Neural cell (in vitro differentiated cells): ENCODE measurements at regions not wholly inside any gene's neighbourhood (a gene's known extent, or its start where the extent isn't known, plus 50 kb on each side); places are given as distances from the start of the nearest gene placed in this dataset.

ENCODE experiments used
- H2AFZ ChIP-seq: fragments of 200-600, 300-800 bp; sonication (generic), shearing (Covaris generic); 2 replicates; pipeline ENCODE4 v1.6.0; 2014; ENCODE audit warnings: low read depth, mild to moderate bottlenecking, antibody characterized with exemption, low read length, moderate library complexity
- H3F3A ChIP-seq: fragments of 200-600 bp; shearing (Covaris generic); 2 replicates; pipeline ENCODE4 v1.6.1; 2016; ENCODE audit warnings: mild to moderate bottlenecking, moderate library complexity, mixed read lengths, antibody characterized with exemption, low read length; ENCODE audit not compliant: insufficient read depth, poor library complexity, severe bottlenecking
- H3K27ac ChIP-seq: fragments of 200-600, 300-800 bp; sonication (generic), shearing (Covaris generic); 2 replicates; pipeline ENCODE4 v1.5.1; 2014; ENCODE audit warnings: mild to moderate bottlenecking, low read length, moderate library complexity
- H3K27me3 ChIP-seq: fragments of 300-800, 200-600 bp; sonication (generic), shearing (Covaris generic); 2 replicates; pipeline ENCODE4 v1.6.0; 2014; ENCODE audit warnings: mild to moderate bottlenecking, low read depth, low read length, moderate library complexity; ENCODE audit not compliant: insufficient read depth
- H3K36me3 ChIP-seq: fragments of 300-800, 200-600 bp; sonication (generic), shearing (Covaris generic); 2 replicates; pipeline ENCODE4 v1.5.1; 2014; ENCODE audit warnings: mild to moderate bottlenecking, antibody characterized with exemption, low read length, moderate library complexity; ENCODE audit not compliant: insufficient read depth
- H3K4me2 ChIP-seq: fragments of 300-800, 200-600 bp; sonication (generic), shearing (Covaris generic); 2 replicates; pipeline ENCODE4 v1.6.0; 2014; ENCODE audit warnings: mild to moderate bottlenecking, low read length
- H3K4me3 ChIP-seq: fragments of 300-800, 200-600 bp; sonication (generic), shearing (Covaris generic); 2 replicates; pipeline ENCODE4 v1.5.1; 2014; ENCODE audit warnings: mild to moderate bottlenecking, low read length, moderate library complexity
- H3K79me2 ChIP-seq: fragments of 200-600 bp; shearing (Covaris generic); replicated peaks from 2 replicates; pipeline ENCODE4 v1.6.0; 2014; ENCODE audit warnings: mild to moderate bottlenecking, low read length, moderate library complexity; ENCODE audit not compliant: insufficient read depth
- H3K9ac ChIP-seq: fragments of 300-800, 200-600 bp; sonication (generic), shearing (Covaris generic); 2 replicates; pipeline ENCODE4 v1.6.1; 2016; ENCODE audit warnings: mild to moderate bottlenecking, low read length, mixed read lengths
- H3K9me2 ChIP-seq: fragments of 200-600 bp; shearing (Covaris generic); 2 replicates; pipeline ENCODE4 v1.6.1; 2016; ENCODE audit warnings: mild to moderate bottlenecking, low read length, mixed read lengths; ENCODE audit not compliant: insufficient read depth
- H3K9me3 ChIP-seq: fragments of 200-600, 300-800 bp; sonication (generic), shearing (Covaris generic); 2 replicates; pipeline ENCODE4 v1.6.1; 2016; ENCODE audit warnings: mild to moderate bottlenecking, mixed run types, low read length, moderate library complexity, mixed read lengths
- H4K20me1 ChIP-seq: fragments of 200-600 bp; shearing (Covaris generic); 2 replicates; pipeline ENCODE4 v1.6.1; 2016; ENCODE audit warnings: mild to moderate bottlenecking, mixed run types; ENCODE audit not compliant: insufficient read depth
- CTCF ChIP-seq: fragments of 450-650 bp; IDR thresholded peaks from 2 replicates; pipeline ENCODE4 v1.5.1; 2014; ENCODE audit warnings: antibody characterized with exemption, mild to moderate bottlenecking, moderate library complexity; ENCODE audit not compliant: poor library complexity, severe bottlenecking
- EP300 ChIP-seq: fragments of 450-650 bp; conservative IDR thresholded peaks from 2 replicates; pipeline ENCODE4 v1.6.1; 2014; ENCODE audit warnings: antibody characterized with exemption, mild to moderate bottlenecking, moderate library complexity; ENCODE audit not compliant: poor library complexity, severe bottlenecking
- EZH2 ChIP-seq: fragments of 200-600, 300-800 bp; shearing (Covaris generic), sonication (generic); IDR thresholded peaks from 2 replicates; pipeline ENCODE4 v1.6.1; 2014; ENCODE audit warnings: antibody characterized with exemption, low read length, borderline replicate concordance, mild to moderate bottlenecking; ENCODE audit not compliant: insufficient read depth, poor library complexity, severe bottlenecking
- MXI1 ChIP-seq: fragments of 450-650 bp; conservative IDR thresholded peaks from 2 replicates; pipeline ENCODE4 v1.6.1; 2014; ENCODE audit warnings: antibody characterized with exemption, mild to moderate bottlenecking; ENCODE audit not compliant: poor library complexity, severe bottlenecking
- POLR2AphosphoS5 ChIP-seq: IDR thresholded peaks from 2 replicates; pipeline ENCODE4 v1.6.1; 2012
- RAD21 ChIP-seq: fragments of 450-650 bp; conservative IDR thresholded peaks from 2 replicates; pipeline ENCODE4 v1.6.1; 2014; ENCODE audit warnings: antibody characterized with exemption, mild to moderate bottlenecking, moderate library complexity
- REST ChIP-seq: IDR thresholded peaks from 2 replicates; pipeline ENCODE4 v1.6.1; 2012; ENCODE audit warnings: borderline replicate concordance
- SMC3 ChIP-seq: fragments of 450-650 bp; conservative IDR thresholded peaks from 2 replicates; pipeline ENCODE4 v1.6.1; 2014; ENCODE audit warnings: antibody characterized with exemption, mild to moderate bottlenecking, moderate library complexity; ENCODE audit not compliant: poor library complexity
- TAF1 ChIP-seq: IDR thresholded peaks from 2 replicates; pipeline ENCODE4 v1.6.1; 2012; ENCODE audit warnings: low read depth

GRCh38 chr13:109615721-109616420 lies 170.5 kb downstream of the IRS2 start:
- no peak overlapping the region for H3K4me3 ChIP-seq
- no peaks in the 10 kb centered on the region for H3K9me3 ChIP-seq
- H3K27me3 ChIP-seq: no peaks in the 10 kb centered on the region
- H2AFZ ChIP-seq: no peak overlapping the region
- H3K79me2 ChIP-seq: no peaks in the 10 kb centered on the region
- H3K9ac ChIP-seq: no peak overlapping the region
- H4K20me1 ChIP-seq: no peaks in the 10 kb centered on the region
- no peaks in the 10 kb centered on the region for H3K36me3 ChIP-seq
- H3K27ac ChIP-seq: no peak overlapping the region
- H3K9me2 ChIP-seq: no peaks in the 10 kb centered on the region
- H3K4me2 ChIP-seq: no peak overlapping the region
- no peak for TF ChIP-seq REST
- no peak for TF ChIP-seq RAD21
- TF ChIP-seq SMC3: no peak
- TF ChIP-seq EP300: no peak
- no peak for TF ChIP-seq MXI1
- TF ChIP-seq TAF1: no peak
- TF ChIP-seq EZH2: no peak
- no peaks in the 10 kb centered on the region for H3F3A ChIP-seq

GRCh38 chr13:109611912-109612691 lies 174.3 kb downstream of the IRS2 start:
- TF ChIP-seq CTCF: no peak
- no peak for TF ChIP-seq EP300
- no peak for TF ChIP-seq RAD21
- TF ChIP-seq EZH2: no peak
- no peak for TF ChIP-seq POLR2AphosphoS5
- TF ChIP-seq TAF1: no peak
- TF ChIP-seq MXI1: no peak
- no peak for TF ChIP-seq SMC3
- TF ChIP-seq REST: no peak

More at GRCh38 chr13:109611912-109612691, 174.3 kb downstream of the IRS2 start:
- no peaks in the 10 kb centered on the region for H4K20me1 ChIP-seq
- no peaks in the 10 kb centered on the region for H3K27me3 ChIP-seq
- H3K9ac ChIP-seq: no peak overlapping the region
- H3F3A ChIP-seq: no peaks in the 10 kb centered on the region
- no peaks in the 10 kb centered on the region for H3K9me3 ChIP-seq
- no peak overlapping the region for H3K4me2 ChIP-seq
- H2AFZ ChIP-seq: no peak overlapping the region
- no peak overlapping the region for H3K27ac ChIP-seq
- no peaks in the 10 kb centered on the region for H3K79me2 ChIP-seq
- H3K9me2 ChIP-seq: no peaks in the 10 kb centered on the region
- H3K4me3 ChIP-seq: no peak overlapping the region
- no peaks in the 10 kb centered on the region for H3K36me3 ChIP-seq
